Hematopoietic multipotent progenitor cell (in vitro differentiated cells): ENCODE measurements at regions not wholly inside any gene's neighbourhood (a gene's known extent, or its start where the extent isn't known, plus 50 kb on each side); places are given as distances from the start of the nearest gene placed in this dataset.

Source experiments
- DNase-seq, 3 donors: peaks; one replicate each; pipeline ENCODE4 v3.0.0-alpha.2; 2011 to 2015; ENCODE audit warnings: low read depth in 2 of 3, low spot score in 2 of 3

- DNase-seq, result no peak
Measured at GRCh38 chr2:7661502-7661901, 744.3 kb downstream of the RNF144A start.

- DNase-seq, result no peak
Measured at GRCh38 chr2:7665880-7666279, 748.7 kb downstream of the RNF144A start.

GRCh38 chr2:7666596-7667259 is 749.5 kb downstream of the RNF144A start:
- DNase-seq, result no peak

GRCh38 chr2:7667260-7667757 is 750.1 kb downstream of the RNF144A start:
- DNase-seq, result no peak

- no peak for DNase-seq
Measured at GRCh38 chr2:7670905-7671641, 753.9 kb downstream of the RNF144A start.

- peak; percentile 13 to 44 (median 18) for DNase-seq
Measured at GRCh38 chr2:7672027-7672684, 754.9 kb downstream of the RNF144A start.

- DNase-seq, result no peak
Measured at GRCh38 chr2:7672685-7673071, 755.5 kb downstream of the RNF144A start.

GRCh38 chr2:7673101-7673500 is 755.9 kb downstream of the RNF144A start:
- DNase-seq, result no peak

- DNase-seq, result no peak
Measured at GRCh38 chr2:7673853-7674252, 756.6 kb downstream of the RNF144A start.

- DNase-seq, result no peak
Measured at GRCh38 chr2:7674606-7675005, 757.4 kb downstream of the RNF144A start.

GRCh38 chr2:7676714-7677113 is 759.5 kb downstream of the RNF144A start:
- DNase-seq, result no peak

- no peak for DNase-seq
Measured at GRCh38 chr2:7681881-7682461, 764.8 kb downstream of the RNF144A start.

GRCh38 chr2:7683196-7683595 is 766.0 kb downstream of the RNF144A start:
- no peak for DNase-seq

- no peak for DNase-seq
Measured at GRCh38 chr2:7683708-7684107, 766.5 kb downstream of the RNF144A start.

- DNase-seq, result no peak
Measured at GRCh38 chr2:7685342-7686015, 768.3 kb downstream of the RNF144A start.

GRCh38 chr2:7686016-7686385 is 768.8 kb downstream of the RNF144A start:
- DNase-seq, result no peak

- DNase-seq, result no peak
Measured at GRCh38 chr2:7691961-7692656, 774.9 kb downstream of the RNF144A start.

GRCh38 chr2:7692657-7693161 is 775.5 kb downstream of the RNF144A start:
- DNase-seq, result no peak

GRCh38 chr2:7693246-7694075 is 776.2 kb downstream of the RNF144A start:
- no peak for DNase-seq
